ENCODE measurements at regions not wholly inside any gene's neighbourhood (a gene's known extent, or its start where the extent isn't known, plus 50 kb on each side); places are given as distances from the start of the nearest gene placed in this dataset.
A peak's percentile ranks its signal among the peaks of the same experiment; 100 is the strongest.
"Not testable (repeated sequence)": the region's sequence is repeated elsewhere in the genome, so short reads cannot be mapped to it uniquely, and the experiment has no call there.

- DNase-seq (ENCODE audit: low spot score) = no peak
These were observed 124.0 kb upstream of the ZCCHC13 start for GRCh38 chrX:74179990-74180389.

GRCh38 chrX:74179499-74179898 is 124.5 kb upstream of the ZCCHC13 start:
- no peak for DNase-seq (ENCODE audit: low spot score)

GRCh38 chrX:74179071-74179470 is 124.9 kb upstream of the ZCCHC13 start:
- peak; percentile 47 for DNase-seq (ENCODE audit: low spot score)

- no peak for DNase-seq (ENCODE audit: low spot score)
These were observed 125.4 kb upstream of the ZCCHC13 start for GRCh38 chrX:74178536-74178935.

- no peak for DNase-seq (ENCODE audit: low spot score)
These were observed 132.5 kb upstream of the ZCCHC13 start for GRCh38 chrX:74171465-74171864.

GRCh38 chrX:74162199-74162598 is 141.8 kb upstream of the ZCCHC13 start:
- no peak for DNase-seq (ENCODE audit: low spot score)

GRCh38 chrX:74160816-74161215 is 143.2 kb upstream of the ZCCHC13 start:
- DNase-seq (ENCODE audit: low spot score) = no peak

- no peak for DNase-seq (ENCODE audit: low spot score)
These were observed 143.6 kb upstream of the ZCCHC13 start for GRCh38 chrX:74160358-74160757.

GRCh38 chrX:74147439-74147838 is 156.5 kb upstream of the ZCCHC13 start:
- DNase-seq (ENCODE audit: low spot score) = no peak

GRCh38 chrX:74138943-74139342 is 165.0 kb upstream of the ZCCHC13 start:
- DNase-seq (ENCODE audit: low spot score) = no peak

GRCh38 chrX:74133156-74133796 is 170.7 kb upstream of the ZCCHC13 start:
- DNase-seq (ENCODE audit: low spot score) = peak; percentile 51

- DNase-seq (ENCODE audit: low spot score) = no peak
These were observed 171.7 kb upstream of the ZCCHC13 start for GRCh38 chrX:74132280-74132679.

GRCh38 chrX:74119016-74119910 is 184.7 kb upstream of the ZCCHC13 start:
- peak; percentile 44 for DNase-seq (ENCODE audit: low spot score)

GRCh38 chrX:74117962-74118902 is 185.7 kb upstream of the ZCCHC13 start:
- DNase-seq (ENCODE audit: low spot score) = no peak

GRCh38 chrX:74111245-74111644 is 192.7 kb upstream of the ZCCHC13 start:
- DNase-seq (ENCODE audit: low spot score) = no peak

- DNase-seq (ENCODE audit: low spot score) = no peak
These were observed 196.3 kb upstream of the ZCCHC13 start for GRCh38 chrX:74107666-74108065.

GRCh38 chrX:74104356-74105015 is 199.5 kb upstream of the ZCCHC13 start:
- no peak for DNase-seq (ENCODE audit: low spot score)

GRCh38 chrX:74098407-74098806 is 205.6 kb upstream of the ZCCHC13 start:
- DNase-seq (ENCODE audit: low spot score) = not testable (repeated sequence)

GRCh38 chrX:74090049-74090448 is 213.9 kb upstream of the ZCCHC13 start:
- no peak for DNase-seq (ENCODE audit: low spot score)

- DNase-seq (ENCODE audit: low spot score) = no peak
These were observed 218.2 kb upstream of the ZCCHC13 start for GRCh38 chrX:74085642-74086236.

- no peak for DNase-seq (ENCODE audit: low spot score)
These were observed 223.8 kb upstream of the ZCCHC13 start for GRCh38 chrX:74080165-74080564.

All from LoVo (cell line).